Trophoblast cell (in vitro differentiated cells and primary cell): ENCODE measurements at regions not wholly inside any gene's neighbourhood (a gene's known extent, or its start where the extent isn't known, plus 50 kb on each side); places are given as distances from the start of the nearest gene placed in this dataset.

Experiments used
- DNase-seq, 2 donors: peaks; one replicate each; pipeline ENCODE4 v3.0.0-alpha.2; 2016
- H2AFZ ChIP-seq: 2 replicates; pipeline ENCODE4 v1.6.1; 2013; ENCODE audit warnings: low read length, moderate library complexity, mild to moderate bottlenecking; ENCODE audit not compliant: insufficient read depth, poor library complexity
- H2AK5ac ChIP-seq: 2 replicates; pipeline ENCODE4 v1.6.1; 2013; ENCODE audit warnings: mild to moderate bottlenecking, low read length
- H2BK120ac ChIP-seq: 2 replicates; pipeline ENCODE4 v1.6.1; 2013; ENCODE audit warnings: low read length, mild to moderate bottlenecking, moderate library complexity; ENCODE audit not compliant: insufficient read depth, poor library complexity
- H2BK12ac ChIP-seq: 2 replicates; pipeline ENCODE4 v1.6.1; 2013; ENCODE audit warnings: mild to moderate bottlenecking, low read length, moderate library complexity
- H2BK5ac ChIP-seq: 2 replicates; pipeline ENCODE4 v1.6.1; 2013; ENCODE audit warnings: low read length, low read depth, moderate library complexity, mild to moderate bottlenecking; ENCODE audit not compliant: poor library complexity
- H3K14ac ChIP-seq: 2 replicates; pipeline ENCODE4 v1.6.1; 2013; ENCODE audit warnings: mild to moderate bottlenecking, low read length
- H3K18ac ChIP-seq: 2 replicates; pipeline ENCODE4 v1.6.1; 2013; ENCODE audit warnings: mild to moderate bottlenecking, low read length
- H3K23ac ChIP-seq: 2 replicates; pipeline ENCODE4 v1.6.1; 2013; ENCODE audit warnings: low read length
- H3K27ac ChIP-seq: 2 replicates; pipeline ENCODE4 v1.5.1; 2013; ENCODE audit warnings: low read depth, mild to moderate bottlenecking, inconsistent platforms, low read length, moderate library complexity
- H3K27me3 ChIP-seq: 2 replicates; pipeline ENCODE4 v1.6.1; 2013; ENCODE audit warnings: inconsistent platforms, mild to moderate bottlenecking, low read length, moderate library complexity; ENCODE audit not compliant: insufficient read depth
- H3K36me3 ChIP-seq, 2 experiments: 1 replicate in 1 of 2; 2 replicates in 1 of 2; pipeline ENCODE4 v1.6.1; 2013; ENCODE audit warnings: low read length in 2 of 2, mild to moderate bottlenecking in 2 of 2, moderate library complexity in 1 of 2; ENCODE audit not compliant: insufficient read depth in 2 of 2, control insufficient read depth in 1 of 2
- H3K4ac ChIP-seq: 2 replicates; pipeline ENCODE4 v1.6.1; 2013; ENCODE audit warnings: low read depth, mild to moderate bottlenecking, low read length, moderate library complexity
- H3K4me1 ChIP-seq, 2 experiments: 1 replicate in 1 of 2; 2 replicates in 1 of 2; pipeline ENCODE4 v1.6.1; 2013; ENCODE audit warnings: low read length in 2 of 2, mild to moderate bottlenecking in 2 of 2, moderate library complexity in 1 of 2; ENCODE audit not compliant: insufficient read depth in 2 of 2, control insufficient read depth in 1 of 2
- H3K4me2 ChIP-seq: 2 replicates; pipeline ENCODE4 v1.6.1; 2013; ENCODE audit warnings: inconsistent platforms, mild to moderate bottlenecking, low read length, moderate library complexity
- H3K4me3 ChIP-seq: 2 replicates; pipeline ENCODE4 v1.5.1; 2013; ENCODE audit warnings: mild to moderate bottlenecking, low read depth, low read length, inconsistent platforms
- H3K79me1 ChIP-seq: one replicate; pipeline ENCODE4 v1.6.1; 2013; ENCODE audit warnings: low read length
- H3K79me2 ChIP-seq: 2 replicates; pipeline ENCODE4 v1.6.1; 2013; ENCODE audit warnings: low read length, mild to moderate bottlenecking; ENCODE audit not compliant: control insufficient read depth, insufficient read depth, poor library complexity
- H3K9ac ChIP-seq: 2 replicates; pipeline ENCODE4 v1.6.1; 2013; ENCODE audit warnings: mild to moderate bottlenecking, low read length
- H3K9me3 ChIP-seq: 2 replicates; pipeline ENCODE4 v1.6.1; 2013; ENCODE audit warnings: low read depth, mild to moderate bottlenecking, control low read depth, inconsistent platforms, low read length; ENCODE audit not compliant: insufficient read depth
- H4K12ac ChIP-seq: 2 replicates; pipeline ENCODE4 v1.6.1; 2013; ENCODE audit warnings: low read depth, mild to moderate bottlenecking, low read length, moderate library complexity
- H4K8ac ChIP-seq: 2 replicates; pipeline ENCODE4 v1.6.1; 2013; ENCODE audit warnings: low read depth, mild to moderate bottlenecking, low read length, moderate library complexity
- H4K91ac ChIP-seq: one replicate; pipeline ENCODE4 v1.6.1; 2013; ENCODE audit warnings: low read depth, mild to moderate bottlenecking, low read length, moderate library complexity
- WGBS: extraction: QIAGEN DNeasy Blood & Tissue Kit; methylation state at CpG from one replicate; pipeline ENCODE4 v1.1.7; 2013; ENCODE audit warnings: missing lambda C conversion rate; ENCODE audit not compliant: insufficient read length, insufficient coverage; ENCODE audit errors: extremely low coverage; 5-methylcytosine and 5-hydroxymethylcytosine counted together

DNA sequence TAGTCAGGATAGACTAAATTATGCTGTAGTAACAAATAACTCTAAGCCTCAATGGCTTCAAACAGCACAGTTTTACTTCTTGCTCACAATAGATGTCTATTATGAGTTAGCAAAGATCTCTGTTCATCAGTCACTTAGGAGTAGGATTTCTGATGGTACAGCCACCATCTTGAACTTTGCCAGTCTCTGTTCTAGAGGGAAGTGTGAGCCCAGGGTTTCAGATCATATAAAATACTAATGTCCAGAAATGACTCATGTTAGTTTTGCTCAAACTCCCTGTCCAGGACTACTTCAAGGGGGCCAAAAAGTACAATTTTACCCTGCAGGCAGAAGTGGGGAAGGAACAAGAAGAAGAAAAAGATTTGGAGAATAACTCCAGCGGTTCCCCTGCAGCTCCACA, 77.1 kb upstream of the LSM6 start:
- H3K23ac ChIP-seq: no peak overlapping the region
- DNase-seq: no peak
- no CpG with 5 or more reads among the region's 1 CpG for WGBS
- peaks cover 0 to 3% of the 10 kb centered on the region in 2 experiments for H3K4me1 ChIP-seq
- H4K91ac ChIP-seq: no peak overlapping the region
- H2AFZ ChIP-seq: no peak overlapping the region
- H2BK120ac ChIP-seq: no peak overlapping the region
- H3K14ac ChIP-seq: no peak overlapping the region
- H3K9ac ChIP-seq: no peak overlapping the region
- H3K4me3 ChIP-seq: no peak overlapping the region
- no peak overlapping the region for H4K12ac ChIP-seq
- no peaks in the 10 kb centered on the region for H3K79me2 ChIP-seq
- H3K79me1 ChIP-seq: no peaks in the 10 kb centered on the region
- H3K4me2 ChIP-seq: no peak overlapping the region
- no peaks in the 10 kb centered on the region for H3K27me3 ChIP-seq
- no peaks in the 10 kb centered on the region for H3K36me3 ChIP-seq
- H3K9me3 ChIP-seq: no peaks in the 10 kb centered on the region
- H4K8ac ChIP-seq: no peak overlapping the region
- no peak overlapping the region for H3K18ac ChIP-seq
- H3K4ac ChIP-seq: no peak overlapping the region
- no peak overlapping the region for H2BK12ac ChIP-seq
- H2AK5ac ChIP-seq: no peak overlapping the region
- no peak overlapping the region for H2BK5ac ChIP-seq
- H3K27ac ChIP-seq: no peak overlapping the region

GRCh38 chr4:146096371-146096770, 79.1 kb upstream of the LSM6 start:
- Histone ChIP-seq H3K36me3 (no peaks in the 10 kb centered on the region), H3K23ac (no peak overlapping the region), H4K12ac (no peak overlapping the region), H2AK5ac (no peak overlapping the region), H4K91ac (no peak overlapping the region), H3K9me3 (no peaks in the 10 kb centered on the region), H3K4me1 (peaks cover 0 to 3% of the 10 kb centered on the region in 2 experiments), H3K79me1 (no peaks in the 10 kb centered on the region), H3K14ac (no peak overlapping the region), H3K4ac (no peak overlapping the region), H3K27ac (no peak overlapping the region), H2BK5ac (no peak overlapping the region), H3K79me2 (no peaks in the 10 kb centered on the region), H4K8ac (no peak overlapping the region), H3K9ac (no peak overlapping the region), H3K4me2 (no peak overlapping the region), H3K18ac (no peak overlapping the region), H2AFZ (no peak overlapping the region), H3K27me3 (no peaks in the 10 kb centered on the region), H2BK12ac (no peak overlapping the region), H2BK120ac (no peak overlapping the region), H3K4me3 (no peak overlapping the region)
- WGBS: no CpG with 5 or more reads among the region's 2 CpGs
- no peak for DNase-seq

DNA sequence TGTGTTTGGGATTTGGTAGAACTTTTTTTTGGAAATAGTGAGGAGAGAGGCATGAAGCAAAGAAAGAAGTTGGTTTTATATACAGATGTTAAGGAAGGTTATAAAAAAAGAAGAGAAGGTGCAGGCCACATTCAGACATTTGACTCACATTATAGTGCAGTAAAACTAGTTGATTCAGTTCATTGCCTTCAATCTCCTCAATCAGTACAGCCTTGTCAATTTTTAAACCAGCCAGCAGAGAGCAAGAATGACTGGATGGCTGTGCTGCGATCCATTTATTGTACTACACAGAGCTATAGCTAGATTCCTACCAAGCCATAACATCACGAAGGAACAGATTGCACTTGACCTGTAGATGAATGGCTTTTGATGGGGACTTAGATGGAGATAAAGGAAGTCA, 79.7 kb upstream of the LSM6 start:
- Histone ChIP-seq H3K4me3 (no peak overlapping the region), H2BK5ac (no peak overlapping the region), H3K79me1 (no peaks in the 10 kb centered on the region), H3K9ac (no peak overlapping the region), H4K8ac (no peak overlapping the region), H2AFZ (no peak overlapping the region), H3K27ac (no peak overlapping the region), H2BK120ac (no peak overlapping the region), H3K4me2 (no peak overlapping the region), H3K9me3 (no peaks in the 10 kb centered on the region), H2AK5ac (no peak overlapping the region), H3K4ac (no peak overlapping the region), H4K12ac (no peak overlapping the region), H3K18ac (no peak overlapping the region), H3K36me3 (no peaks in the 10 kb centered on the region), H3K4me1 (peaks cover 0 to 3% of the 10 kb centered on the region in 2 experiments), H3K27me3 (no peaks in the 10 kb centered on the region), H3K79me2 (no peaks in the 10 kb centered on the region), H4K91ac (no peak overlapping the region), H2BK12ac (no peak overlapping the region), H3K23ac (no peak overlapping the region), H3K14ac (no peak overlapping the region)
- no peak for DNase-seq
- no CpG with 5 or more reads among the region's 2 CpGs for WGBS

DNA sequence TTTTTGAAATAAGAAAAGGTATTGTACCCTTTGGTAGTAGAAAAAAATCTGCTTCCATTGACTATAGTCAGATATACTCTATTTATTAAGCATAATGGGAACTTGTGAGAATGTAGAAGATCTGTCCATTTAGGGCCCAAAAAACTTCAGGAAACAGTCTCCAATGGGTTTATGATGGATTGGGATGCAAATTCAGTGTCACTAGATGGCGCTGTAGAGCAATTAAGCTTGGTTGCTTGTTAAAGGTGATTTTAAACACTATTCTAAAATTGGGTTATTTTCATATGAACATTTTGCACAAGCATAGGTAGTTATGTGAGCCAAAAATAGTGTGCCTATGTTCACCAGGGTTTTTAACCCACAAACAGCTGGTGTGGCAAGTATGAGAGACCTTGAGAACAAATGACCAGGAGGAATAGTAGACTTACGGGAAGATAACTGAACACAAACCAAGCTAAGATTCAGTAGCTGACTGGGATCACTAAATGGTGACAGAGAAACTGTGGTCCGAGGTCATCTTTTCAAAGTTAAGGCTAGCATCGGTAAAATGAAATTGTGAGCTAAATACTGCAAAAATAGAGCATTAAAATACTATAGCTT, 80.3 kb upstream of the LSM6 start:
- Histone ChIP-seq H3K27me3 (no peaks in the 10 kb centered on the region), H3K27ac (no peak overlapping the region), H3K4me3 (no peak overlapping the region), H3K9ac (no peak overlapping the region), H3K4ac (no peak overlapping the region), H2BK12ac (no peak overlapping the region), H2AFZ (no peak overlapping the region), H3K36me3 (no peaks in the 10 kb centered on the region), H3K18ac (no peak overlapping the region), H3K4me2 (no peak overlapping the region), H4K91ac (no peak overlapping the region), H2BK5ac (no peak overlapping the region), H2BK120ac (no peak overlapping the region), H3K4me1 (peaks cover 0 to 3% of the 10 kb centered on the region in 2 experiments), H3K23ac (no peak overlapping the region), H3K79me2 (no peaks in the 10 kb centered on the region), H4K8ac (no peak overlapping the region), H3K14ac (no peak overlapping the region), H3K79me1 (no peaks in the 10 kb centered on the region), H4K12ac (no peak overlapping the region), H3K9me3 (no peaks in the 10 kb centered on the region), H2AK5ac (no peak overlapping the region)
- WGBS: no CpG with 5 or more reads among the region's 4 CpGs
- peak; percentile 41 to 89 for DNase-seq
